ENCODE measurements at regions not wholly inside any gene's neighbourhood (a gene's known extent, or its start where the extent isn't known, plus 50 kb on each side); places are given as distances from the start of the nearest gene placed in this dataset.

- Histone ChIP-seq H4K5ac (ENCODE audit: low read length) (no peak overlapping the region), H3K4me3 (ENCODE audit: low read length) (no peak overlapping the region), H3K27ac (ENCODE audit: low read depth, low read length) (no peak overlapping the region), H4K8ac (ENCODE audit: low read depth, low read length) (no peak overlapping the region), H3K4ac (ENCODE audit: low read depth, low read length) (no peak overlapping the region), H2AK5ac (ENCODE audit: low read length) (no peak overlapping the region), H3K79me2 (ENCODE audit: control insufficient read depth, insufficient read depth, low read length) (no peaks in the 10 kb centered on the region), H3K23ac (ENCODE audit: low read length) (no peak overlapping the region), H3K4me1 (ENCODE audit: control insufficient read depth, low read depth, low read length) (no peaks in the 10 kb centered on the region), H3K9ac (ENCODE audit: low read length) (no peak overlapping the region), H3K79me1 (ENCODE audit: low read length) (no peaks in the 10 kb centered on the region), H3K18ac (ENCODE audit: low read length) (no peak overlapping the region), H3K27me3 (ENCODE audit: insufficient read depth, low read length, poor library complexity) (no peaks in the 10 kb centered on the region), H2BK5ac (ENCODE audit: low read length) (no peak overlapping the region), H3K4me2 (ENCODE audit: low read length) (no peak overlapping the region), H3K36me3 (ENCODE audit: control insufficient read depth, insufficient read depth, low read length) (no peaks in the 10 kb centered on the region), H3K56ac (ENCODE audit: low read length) (no peak overlapping the region), H2BK15ac (replicated peaks; ENCODE audit: low read depth) (no peak overlapping the region), H2BK120ac (ENCODE audit: low read depth, low read length) (no peak overlapping the region)
- no CpG with 5 or more reads among the region's 9 CpGs for WGBS (ENCODE audit: extremely low coverage, insufficient coverage, low lambda C conversion rate)
- no peak for DNase-seq
Observed at GRCh38 chr18:45437366-45437765, 177.9 kb upstream of the SLC14A2 start.

- Histone ChIP-seq H2BK120ac (ENCODE audit: low read depth, low read length) (no peak overlapping the region), H3K9ac (ENCODE audit: low read length) (no peak overlapping the region), H3K4me3 (ENCODE audit: low read length) (no peak overlapping the region), H3K79me2 (ENCODE audit: control insufficient read depth, insufficient read depth, low read length) (no peaks in the 10 kb centered on the region), H3K23ac (ENCODE audit: low read length) (no peak overlapping the region), H3K18ac (ENCODE audit: low read length) (no peak overlapping the region), H3K4me2 (ENCODE audit: low read length) (no peak overlapping the region), H3K79me1 (ENCODE audit: low read length) (no peaks in the 10 kb centered on the region), H3K27ac (ENCODE audit: low read depth, low read length) (no peak overlapping the region), H3K4me1 (ENCODE audit: control insufficient read depth, low read depth, low read length) (no peaks in the 10 kb centered on the region), H3K4ac (ENCODE audit: low read depth, low read length) (no peak overlapping the region), H3K27me3 (ENCODE audit: insufficient read depth, low read length, poor library complexity) (no peaks in the 10 kb centered on the region), H4K5ac (ENCODE audit: low read length) (no peak overlapping the region), H3K36me3 (ENCODE audit: control insufficient read depth, insufficient read depth, low read length) (no peaks in the 10 kb centered on the region), H2BK15ac (replicated peaks; ENCODE audit: low read depth) (no peak overlapping the region), H2AK5ac (ENCODE audit: low read length) (no peak overlapping the region), H4K8ac (ENCODE audit: low read depth, low read length) (no peak overlapping the region), H3K56ac (ENCODE audit: low read length) (no peak overlapping the region), H2BK5ac (ENCODE audit: low read length) (no peak overlapping the region)
- no peak for DNase-seq
- no CpG with 5 or more reads among the region's 2 CpGs for WGBS (ENCODE audit: extremely low coverage, insufficient coverage, low lambda C conversion rate)
Observed at GRCh38 chr18:45439851-45440645, 175.2 kb upstream of the SLC14A2 start.

DNA sequence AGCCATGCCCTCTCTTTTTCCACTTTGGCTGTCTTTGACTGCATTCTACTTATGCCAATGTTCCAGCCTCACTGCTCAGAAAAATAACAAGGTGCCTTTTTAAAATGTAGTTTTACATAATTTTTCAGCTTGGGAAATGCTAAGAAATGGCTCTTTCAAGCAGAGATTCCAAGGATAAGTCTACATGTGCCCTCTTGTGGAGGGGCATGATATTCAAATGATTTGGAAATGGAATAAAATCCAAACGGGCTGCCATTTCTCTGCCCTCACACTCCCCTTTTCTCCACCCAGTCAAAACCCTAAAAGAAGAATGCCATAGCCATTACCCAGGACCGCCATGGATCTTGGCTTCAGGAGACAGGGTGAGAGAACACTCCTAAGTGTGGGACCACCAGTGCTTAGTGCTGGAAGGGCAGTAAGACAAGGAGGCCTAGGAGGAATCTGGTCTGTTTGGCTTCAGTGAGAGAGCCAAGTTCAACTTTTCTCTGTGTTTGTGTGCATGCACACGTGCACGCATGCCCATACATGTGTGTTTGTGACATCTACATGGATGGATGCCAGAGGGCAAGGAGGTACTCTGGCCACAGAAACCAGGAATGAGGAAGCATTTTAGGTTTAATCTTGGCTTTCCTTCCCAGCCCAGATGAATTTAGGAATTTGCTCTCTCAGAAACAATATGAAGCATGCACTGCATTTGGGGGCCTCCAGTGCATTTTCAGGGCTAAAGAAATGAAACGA, 174.0 kb upstream of the SLC14A2 start:
- Histone ChIP-seq H3K4me3 (ENCODE audit: low read length) (no peak overlapping the region), H3K27ac (ENCODE audit: low read depth, low read length) (no peak overlapping the region), H3K18ac (ENCODE audit: low read length) (no peak overlapping the region), H2AK5ac (ENCODE audit: low read length) (peak overlapping the region; percentile 63), H3K9ac (ENCODE audit: low read length) (no peak overlapping the region), H4K8ac (ENCODE audit: low read depth, low read length) (no peak overlapping the region), H3K23ac (ENCODE audit: low read length) (no peak overlapping the region), H3K27me3 (ENCODE audit: insufficient read depth, low read length, poor library complexity) (no peaks in the 10 kb centered on the region), H3K4me2 (ENCODE audit: low read length) (no peak overlapping the region), H3K56ac (ENCODE audit: low read length) (no peak overlapping the region), H2BK120ac (ENCODE audit: low read depth, low read length) (no peak overlapping the region), H2BK5ac (ENCODE audit: low read length) (no peak overlapping the region), H3K79me1 (ENCODE audit: low read length) (no peaks in the 10 kb centered on the region), H2BK15ac (replicated peaks; ENCODE audit: low read depth) (no peak overlapping the region), H3K36me3 (ENCODE audit: control insufficient read depth, insufficient read depth, low read length) (no peaks in the 10 kb centered on the region), H3K79me2 (ENCODE audit: control insufficient read depth, insufficient read depth, low read length) (no peaks in the 10 kb centered on the region), H3K4ac (ENCODE audit: low read depth, low read length) (no peak overlapping the region), H3K4me1 (ENCODE audit: control insufficient read depth, low read depth, low read length) (no peaks in the 10 kb centered on the region), H4K5ac (ENCODE audit: low read length) (no peak overlapping the region)
- no CpG with 5 or more reads among the region's 5 CpGs for WGBS (ENCODE audit: extremely low coverage, insufficient coverage, low lambda C conversion rate)
- peak; percentile 22 for DNase-seq

- H2BK15ac ChIP-seq (replicated peaks; ENCODE audit: low read depth): no peak overlapping the region
- no peak overlapping the region for H2BK120ac ChIP-seq (ENCODE audit: low read depth, low read length)
- H3K79me1 ChIP-seq (ENCODE audit: low read length): no peaks in the 10 kb centered on the region
- no peak overlapping the region for H3K4ac ChIP-seq (ENCODE audit: low read depth, low read length)
- H3K4me1 ChIP-seq (ENCODE audit: control insufficient read depth, low read depth, low read length): no peaks in the 10 kb centered on the region
- no peak overlapping the region for H4K5ac ChIP-seq (ENCODE audit: low read length)
- no peak overlapping the region for H4K8ac ChIP-seq (ENCODE audit: low read depth, low read length)
- no peak overlapping the region for H3K9ac ChIP-seq (ENCODE audit: low read length)
- no peak overlapping the region for H3K23ac ChIP-seq (ENCODE audit: low read length)
- no peak overlapping the region for H3K27ac ChIP-seq (ENCODE audit: low read depth, low read length)
- H3K36me3 ChIP-seq (ENCODE audit: control insufficient read depth, insufficient read depth, low read length): no peaks in the 10 kb centered on the region
- no peaks in the 10 kb centered on the region for H3K79me2 ChIP-seq (ENCODE audit: control insufficient read depth, insufficient read depth, low read length)
- no peak overlapping the region for H3K4me2 ChIP-seq (ENCODE audit: low read length)
- no peak overlapping the region for H3K4me3 ChIP-seq (ENCODE audit: low read length)
- H3K18ac ChIP-seq (ENCODE audit: low read length): no peak overlapping the region
- no peaks in the 10 kb centered on the region for H3K27me3 ChIP-seq (ENCODE audit: insufficient read depth, low read length, poor library complexity)
- no peak overlapping the region for H3K56ac ChIP-seq (ENCODE audit: low read length)
- H2AK5ac ChIP-seq (ENCODE audit: low read length): no peak overlapping the region
- no CpG with 5 or more reads among the region's 1 CpG for WGBS (ENCODE audit: extremely low coverage, insufficient coverage, low lambda C conversion rate)
- peak; percentile 45 for DNase-seq
- H2BK5ac ChIP-seq (ENCODE audit: low read length): no peak overlapping the region
Observed at GRCh38 chr18:45444040-45444439, 171.2 kb upstream of the SLC14A2 start.

GRCh38 chr18:45447355-45448265, 167.7 kb upstream of the SLC14A2 start:
- no peak for DNase-seq
- no peak overlapping the region for H2BK5ac ChIP-seq (ENCODE audit: low read length)

More at GRCh38 chr18:45447355-45448265, 167.7 kb upstream of the SLC14A2 start:
- Histone ChIP-seq H3K23ac (ENCODE audit: low read length) (no peak overlapping the region), H4K5ac (ENCODE audit: low read length) (no peak overlapping the region), H2BK15ac (replicated peaks; ENCODE audit: low read depth) (no peak overlapping the region), H3K36me3 (ENCODE audit: control insufficient read depth, insufficient read depth, low read length) (no peaks in the 10 kb centered on the region), H3K56ac (ENCODE audit: low read length) (no peak overlapping the region), H3K4me2 (ENCODE audit: low read length) (no peak overlapping the region), H3K4me1 (ENCODE audit: control insufficient read depth, low read depth, low read length) (no peaks in the 10 kb centered on the region), H3K27ac (ENCODE audit: low read depth, low read length) (no peak overlapping the region), H3K4me3 (ENCODE audit: low read length) (no peak overlapping the region), H3K4ac (ENCODE audit: low read depth, low read length) (no peak overlapping the region), H2BK120ac (ENCODE audit: low read depth, low read length) (no peak overlapping the region), H2AK5ac (ENCODE audit: low read length) (no peak overlapping the region), H3K79me2 (ENCODE audit: control insufficient read depth, insufficient read depth, low read length) (no peaks in the 10 kb centered on the region), H3K18ac (ENCODE audit: low read length) (no peak overlapping the region), H3K27me3 (ENCODE audit: insufficient read depth, low read length, poor library complexity) (no peaks in the 10 kb centered on the region), H4K8ac (ENCODE audit: low read depth, low read length) (no peak overlapping the region), H3K79me1 (ENCODE audit: low read length) (no peaks in the 10 kb centered on the region), H3K9ac (ENCODE audit: low read length) (no peak overlapping the region)
- no CpG with 5 or more reads among the region's 2 CpGs for WGBS (ENCODE audit: extremely low coverage, insufficient coverage, low lambda C conversion rate)
